H1 (cell line): ENCODE measurements at regions not wholly inside any gene's neighbourhood (a gene's known extent, or its start where the extent isn't known, plus 50 kb on each side); places are given as distances from the start of the nearest gene placed in this dataset.
"Not testable (repeated sequence)": the region's sequence is repeated elsewhere in the genome, so short reads cannot be mapped to it uniquely, and the experiment has no call there.

Experiments used
- ATF3 ChIP-seq: IDR thresholded peaks from 2 replicates; pipeline ENCODE4 v1.6.1; 2011; ENCODE audit warnings: low read depth, mild to moderate bottlenecking, low read length; ENCODE audit not compliant: insufficient read depth
- CBX5 ChIP-seq: fragments of 300-800, 300-1000 bp; sonication (generic); IDR thresholded peaks from 2 replicates; pipeline ENCODE4 v1.7.1; 2016; ENCODE audit warnings: antibody characterized with exemption, low read length, low read depth
- CTCF ChIP-seq, 3 experiments: IDR thresholded peaks; 1 replicate in 2 of 3; 2 replicates in 1 of 3; pipeline versions ENCODE4 v1.5.1 to v1.6.1; 2011; ENCODE audit warnings: low read length in 3 of 3, mild to moderate bottlenecking in 3 of 3, inconsistent platforms in 2 of 3, low read depth in 1 of 3, moderate library complexity in 1 of 3; ENCODE audit not compliant: insufficient read depth in 1 of 3; ENCODE audit errors: control extremely low read depth in 1 of 3
- EP300 ChIP-seq, 2 experiments: IDR thresholded peaks; 1 replicate in 1 of 2; 2 replicates in 1 of 2; pipeline ENCODE4 v1.6.1; 2011 to 2012; ENCODE audit warnings: low read depth in 2 of 2, low read length in 2 of 2, mild to moderate bottlenecking in 2 of 2, borderline replicate concordance in 1 of 2, inconsistent platforms in 1 of 2, moderate library complexity in 1 of 2
- EZH2 ChIP-seq: fragments of 200-600 bp; sonication (generic); IDR thresholded peaks from 2 replicates; pipeline ENCODE4 v1.7.1; 2012; ENCODE audit warnings: low read depth, mild to moderate bottlenecking, moderate library complexity, low read length, inconsistent platforms; ENCODE audit not compliant: severe bottlenecking
- JUN ChIP-seq: IDR thresholded peaks from 2 replicates; pipeline ENCODE4 v1.6.1; 2011; ENCODE audit warnings: low read depth, mild to moderate bottlenecking, improper control_type of control experiment, low read length
- POLR2A ChIP-seq, 2 experiments: IDR thresholded peaks; 1 replicate in 1 of 2; 2 replicates in 1 of 2; pipeline ENCODE4 v1.6.1; 2011; ENCODE audit warnings: low read depth in 2 of 2, low read length in 2 of 2, mild to moderate bottlenecking in 2 of 2; ENCODE audit errors: control extremely low read depth in 1 of 2
- RAD21 ChIP-seq, 2 experiments: IDR thresholded peaks in 1 of 2; conservative IDR thresholded peaks in 1 of 2; 2 replicates each; pipeline ENCODE4 v1.6.1; 2011; ENCODE audit warnings: low read depth in 2 of 2, low read length in 2 of 2, improper control_type of control experiment in 1 of 2, inconsistent platforms in 1 of 2, mild to moderate bottlenecking in 1 of 2, moderate library complexity in 1 of 2
- RFX5 ChIP-seq: IDR thresholded peaks from 2 replicates; pipeline ENCODE4 v1.6.1; 2011; ENCODE audit warnings: low read depth, low read length, improper control_type of control experiment, borderline replicate concordance
- RNF2 ChIP-seq: fragments of 200-900, 300-1000 bp; sonication (generic); IDR thresholded peaks from 2 replicates; pipeline ENCODE4 v1.7.1; 2016; ENCODE audit warnings: borderline replicate concordance, low read depth, mild to moderate bottlenecking, antibody characterized with exemption, low read length; ENCODE audit not compliant: poor library complexity, severe bottlenecking; ENCODE audit errors: missing control alignments
- SIN3A ChIP-seq, 2 experiments: IDR thresholded peaks in 1 of 2; conservative IDR thresholded peaks in 1 of 2; 2 replicates each; pipeline ENCODE4 v1.6.1; 2011 to 2012; ENCODE audit warnings: low read length in 2 of 2, improper control_type of control experiment in 1 of 2, low read depth in 1 of 2, mild to moderate bottlenecking in 1 of 2
- SUZ12 ChIP-seq: fragments of 200-600 bp; sonication (generic); IDR thresholded peaks from 2 replicates; pipeline ENCODE4 v1.6.1; 2012; ENCODE audit warnings: mild to moderate bottlenecking, inconsistent platforms, low read length, moderate library complexity, mixed read lengths
- TEAD4 ChIP-seq: IDR thresholded peaks from 2 replicates; pipeline ENCODE4 v1.6.1; 2012; ENCODE audit warnings: low read depth, low read length, inconsistent platforms, mixed read lengths
- USF2 ChIP-seq: IDR thresholded peaks from 2 replicates; pipeline ENCODE4 v1.6.1; 2011; ENCODE audit warnings: low read length, improper control_type of control experiment

- TF ChIP-seq EZH2; CTCF (IDR thresholded peaks at IDR 0.05; ENCODE audit: control extremely low read depth in 1 of 3, insufficient read depth in 1 of 3, low read depth in 1 of 3, low read length in 3 of 3); USF2; TEAD4; ATF3; JUN; RFX5; CBX5; POLR2A (IDR thresholded peaks at IDR 0.05; ENCODE audit: control extremely low read depth in 1 of 2, low read depth in 2 of 2, low read length in 2 of 2); RAD21 (IDR thresholded peaks at IDR 0.05 in 1 of 2, conservative IDR thresholded peaks at IDR 0.05 in 1 of 2; ENCODE audit: low read depth in 2 of 2, low read length in 2 of 2); EP300 (IDR thresholded peaks at IDR 0.05; ENCODE audit: borderline replicate concordance in 1 of 2, low read depth in 2 of 2, low read length in 2 of 2); RNF2; SIN3A (conservative IDR thresholded peaks at IDR 0.05 in 1 of 2, IDR thresholded peaks at IDR 0.05 in 1 of 2; ENCODE audit: low read depth in 1 of 2, low read length in 2 of 2); SUZ12: not testable (repeated sequence)
Measured at GRCh38 chr2:184168823-184169222, 429.5 kb upstream of the ZNF804A start.
